MM.1S (cell line): ENCODE measurements at regions not wholly inside any gene's neighbourhood (a gene's known extent, or its start where the extent isn't known, plus 50 kb on each side); places are given as distances from the start of the nearest gene placed in this dataset.

Source experiments
- DNase-seq: peaks from one replicate; pipeline ENCODE4 v3.0.0-alpha.2; 2015
- H2AFZ ChIP-seq: fragments of 300-600 bp; sonication (generic); 2 replicates; pipeline ENCODE4 v1.6.0; 2016; ENCODE audit warnings: antibody characterized with exemption, low read length
- H3F3A ChIP-seq: fragments of 300-600 bp; sonication (generic); 2 replicates; pipeline ENCODE4 v1.6.1; 2016; ENCODE audit warnings: mild to moderate bottlenecking, antibody characterized with exemption, low read length, moderate library complexity, mixed read lengths; ENCODE audit not compliant: insufficient read depth
- H3K27ac ChIP-seq: fragments of 300-600 bp; sonication (generic); 2 replicates; pipeline ENCODE4 v1.5.1; 2016; ENCODE audit warnings: mild to moderate bottlenecking, low read length
- H3K27me3 ChIP-seq: fragments of 300-600 bp; sonication (generic); replicated peaks from 2 replicates; pipeline ENCODE4 v1.6.0; 2016; ENCODE audit warnings: low read length; ENCODE audit not compliant: insufficient read depth
- H3K36me3 ChIP-seq: fragments of 300-600 bp; sonication (generic); replicated peaks from 2 replicates; pipeline ENCODE4 v1.6.1; 2016; ENCODE audit warnings: mild to moderate bottlenecking, low read length, mixed read lengths; ENCODE audit not compliant: insufficient read depth
- H3K4me1 ChIP-seq: fragments of 300-600 bp; sonication (generic); 2 replicates; pipeline ENCODE4 v1.6.1; 2016; ENCODE audit warnings: low read length, mixed read lengths
- H3K4me2 ChIP-seq: fragments of 300-600 bp; sonication (generic); 2 replicates; pipeline ENCODE4 v1.6.0; 2016; ENCODE audit warnings: low read depth, low read length
- H3K4me3 ChIP-seq: fragments of 300-600 bp; sonication (generic); 2 replicates; pipeline ENCODE4 v1.5.1; 2016; ENCODE audit warnings: low read length, mixed read lengths
- H3K79me2 ChIP-seq: fragments of 300-600 bp; sonication (generic); 2 replicates; pipeline ENCODE4 v1.6.1; 2016; ENCODE audit warnings: mixed run types, low read length, mixed read lengths
- H3K9ac ChIP-seq: fragments of 300-600 bp; sonication (generic); 2 replicates; pipeline ENCODE4 v1.6.1; 2016; ENCODE audit warnings: low read length, mixed read lengths
- H3K9me2 ChIP-seq: fragments of 300-600 bp; sonication (generic); replicated peaks from 2 replicates; pipeline ENCODE4 v1.6.1; 2016; ENCODE audit warnings: mild to moderate bottlenecking, low read length, mixed read lengths; ENCODE audit not compliant: insufficient read depth
- H3K9me3 ChIP-seq: fragments of 300-600 bp; sonication (generic); replicated peaks from 2 replicates; pipeline ENCODE4 v1.6.1; 2016; ENCODE audit warnings: mild to moderate bottlenecking, low read length, mixed read lengths; ENCODE audit not compliant: insufficient read depth
- H4K20me1 ChIP-seq: fragments of 300-600 bp; sonication (generic); 2 replicates; pipeline ENCODE4 v1.6.1; 2016; ENCODE audit warnings: mild to moderate bottlenecking, low read length, moderate library complexity, mixed read lengths; ENCODE audit not compliant: insufficient read depth
- CTCF ChIP-seq: fragments of 300-600 bp; sonication (generic); IDR thresholded peaks from 2 replicates; pipeline ENCODE4 v1.5.1; 2016; ENCODE audit warnings: antibody characterized with exemption, low read length, mixed read lengths
- EZH2 ChIP-seq: fragments of 300-600 bp; sonication (generic); optimal IDR thresholded peaks from 2 replicates; pipeline ENCODE3; 2017; ENCODE audit warnings: low read depth, mild to moderate bottlenecking, antibody characterized with exemption, low read length, mixed read lengths
- EZH2phosphoT487 ChIP-seq: fragments of 300-600 bp; sonication (generic); IDR thresholded peaks from 2 replicates; pipeline ENCODE4 v1.6.1; 2018; ENCODE audit warnings: antibody characterized with exemption, low read length

GRCh38 chr2:122530814-122531213 lies 775.4 kb downstream of the TSN start:
- Histone ChIP-seq H3K79me2 (no peaks in the 10 kb centered on the region), H3K4me1 (peaks cover 9% of the 10 kb centered on the region; the same call in 1 of the 2 replicates), H3K27ac (peak overlapping the region; percentile 18; the same call in 1 of the 2 replicates), H3K36me3 (no peaks in the 10 kb centered on the region), H3K4me3 (no peak overlapping the region), H3K4me2 (peak overlapping the region; percentile 17; the same call in 1 of the 2 replicates), H3K9me2 (no peaks in the 10 kb centered on the region), H2AFZ (no peak overlapping the region), H4K20me1 (no peaks in the 10 kb centered on the region), H3K27me3 (no peaks in the 10 kb centered on the region), H3K9ac (no peak overlapping the region), H3K9me3 (no peaks in the 10 kb centered on the region), H3F3A (0 out of 2 replicates have a peak, but pooled peaks cover 4% of the 10 kb centered on the region)
- peak; percentile 74 for DNase-seq
- TF ChIP-seq EZH2phosphoT487 = no peak
- no peak for TF ChIP-seq EZH2
- no peak for TF ChIP-seq CTCF

- TF ChIP-seq CTCF (no peak; the same call in 1 of the 2 replicates), EZH2phosphoT487 (no peak), EZH2 (no peak)
Observed at GRCh38 chr2:122531290-122532071, 776.0 kb downstream of the TSN start.

DNA sequence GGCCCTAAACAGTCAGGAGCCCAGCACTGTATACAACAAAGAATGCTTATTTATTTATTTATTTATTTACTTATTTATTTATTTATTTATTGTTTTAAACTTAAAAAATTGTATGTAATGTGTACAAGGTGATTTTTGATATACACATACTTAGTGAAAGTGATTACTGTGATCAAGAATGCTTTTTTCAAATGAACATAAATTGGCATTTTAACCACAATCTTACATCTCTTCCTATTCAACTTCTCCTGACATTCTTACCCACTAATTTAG lies 776.6 kb downstream of the TSN start:
- Histone ChIP-seq H3F3A (0 out of 2 replicates have a peak, but pooled peaks cover 4% of the 10 kb centered on the region), H3K4me2 (no peak overlapping the region), H3K9me3 (no peaks in the 10 kb centered on the region), H3K79me2 (no peaks in the 10 kb centered on the region), H2AFZ (no peak overlapping the region), H3K4me3 (no peak overlapping the region), H3K4me1 (peaks cover 9% of the 10 kb centered on the region; the same call in 1 of the 2 replicates), H3K9ac (no peak overlapping the region), H3K27me3 (no peaks in the 10 kb centered on the region), H3K27ac (no peak overlapping the region), H3K36me3 (no peaks in the 10 kb centered on the region), H3K9me2 (no peaks in the 10 kb centered on the region), H4K20me1 (no peaks in the 10 kb centered on the region)
- no peak for DNase-seq
- TF ChIP-seq EZH2phosphoT487 (no peak), EZH2 (no peak), CTCF (no peak)

More at GRCh38 chr2:122531290-122532071, 776.0 kb downstream of the TSN start:
- Histone ChIP-seq H3K79me2 (no peaks in the 10 kb centered on the region), H3K4me2 (peak overlapping the region; percentile 17; the same call in 1 of the 2 replicates), H3F3A (0 out of 2 replicates have a peak, but pooled peaks cover 4% of the 10 kb centered on the region), H4K20me1 (no peaks in the 10 kb centered on the region), H3K9me3 (no peaks in the 10 kb centered on the region), H3K4me3 (no peak overlapping the region), H3K9me2 (no peaks in the 10 kb centered on the region), H3K9ac (no peak overlapping the region), H3K27ac (peak overlapping the region; percentile 14; the same call in 1 of the 2 replicates), H2AFZ (no peak overlapping the region), H3K4me1 (peaks cover 9% of the 10 kb centered on the region; the same call in 1 of the 2 replicates), H3K27me3 (no peaks in the 10 kb centered on the region), H3K36me3 (no peaks in the 10 kb centered on the region)
- DNase-seq = no peak
